ENCODE measurements at regions not wholly inside any gene's neighbourhood (a gene's known extent, or its start where the extent isn't known, plus 50 kb on each side); places are given as distances from the start of the nearest gene placed in this dataset.

DNA sequence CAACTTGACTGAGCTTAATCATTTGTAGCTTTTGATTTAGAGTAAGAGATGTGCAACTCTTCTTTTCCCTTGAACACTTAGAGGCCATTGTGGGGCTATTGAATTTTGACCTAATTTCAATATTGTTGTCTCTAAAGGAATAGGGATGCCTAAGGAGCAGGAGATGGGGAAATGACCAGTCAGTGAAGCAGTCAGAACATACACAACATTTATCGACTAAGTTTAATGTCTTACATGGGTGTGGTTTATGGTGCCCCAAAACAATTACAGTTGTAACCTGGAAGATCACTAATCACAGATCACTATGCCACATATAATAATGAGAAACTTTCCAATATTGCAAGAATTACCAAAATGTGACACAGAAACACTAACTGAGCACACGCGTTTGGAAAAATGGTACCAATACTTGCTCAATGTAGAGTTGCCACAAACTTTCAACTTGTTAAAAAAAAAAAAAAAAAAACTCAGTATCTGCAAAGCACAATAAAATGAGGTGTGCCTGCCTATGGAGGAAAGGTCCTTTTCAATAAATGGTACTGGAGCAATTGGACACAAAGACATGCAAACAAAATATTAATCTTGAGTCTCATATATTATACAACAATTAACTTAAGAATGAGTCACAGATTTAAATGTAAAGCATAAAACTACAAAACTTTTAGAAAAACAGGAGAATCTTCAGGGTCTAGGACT, 189.6 kb upstream of the RAD23B start:
- TF ChIP-seq, protein P1, sequence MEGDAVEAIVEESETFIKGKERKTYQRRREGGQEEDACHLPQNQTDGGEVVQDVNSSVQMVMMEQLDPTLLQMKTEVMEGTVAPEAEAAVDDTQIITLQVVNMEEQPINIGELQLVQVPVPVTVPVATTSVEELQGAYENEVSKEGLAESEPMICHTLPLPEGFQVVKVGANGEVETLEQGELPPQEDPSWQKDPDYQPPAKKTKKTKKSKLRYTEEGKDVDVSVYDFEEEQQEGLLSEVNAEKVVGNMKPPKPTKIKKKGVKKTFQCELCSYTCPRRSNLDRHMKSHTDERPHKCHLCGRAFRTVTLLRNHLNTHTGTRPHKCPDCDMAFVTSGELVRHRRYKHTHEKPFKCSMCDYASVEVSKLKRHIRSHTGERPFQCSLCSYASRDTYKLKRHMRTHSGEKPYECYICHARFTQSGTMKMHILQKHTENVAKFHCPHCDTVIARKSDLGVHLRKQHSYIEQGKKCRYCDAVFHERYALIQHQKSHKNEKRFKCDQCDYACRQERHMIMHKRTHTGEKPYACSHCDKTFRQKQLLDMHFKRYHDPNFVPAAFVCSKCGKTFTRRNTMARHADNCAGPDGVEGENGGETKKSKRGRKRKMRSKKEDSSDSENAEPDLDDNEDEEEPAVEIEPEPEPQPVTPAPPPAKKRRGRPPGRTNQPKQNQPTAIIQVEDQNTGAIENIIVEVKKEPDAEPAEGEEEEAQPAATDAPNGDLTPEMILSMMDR (conservative IDR thresholded peaks at IDR 0.05; ENCODE audit: low read depth, low read length): no peak
- TF ChIP-seq, protein P2, sequence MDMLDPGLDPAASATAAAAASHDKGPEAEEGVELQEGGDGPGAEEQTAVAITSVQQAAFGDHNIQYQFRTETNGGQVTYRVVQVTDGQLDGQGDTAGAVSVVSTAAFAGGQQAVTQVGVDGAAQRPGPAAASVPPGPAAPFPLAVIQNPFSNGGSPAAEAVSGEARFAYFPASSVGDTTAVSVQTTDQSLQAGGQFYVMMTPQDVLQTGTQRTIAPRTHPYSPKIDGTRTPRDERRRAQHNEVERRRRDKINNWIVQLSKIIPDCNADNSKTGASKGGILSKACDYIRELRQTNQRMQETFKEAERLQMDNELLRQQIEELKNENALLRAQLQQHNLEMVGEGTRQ (IDR thresholded peaks at IDR 0.05; ENCODE audit: low read depth, low read length): no peak
- no peak for TF ChIP-seq MAZ (IDR thresholded peaks at IDR 0.05; ENCODE audit: borderline replicate concordance, low read depth, low read length)
